H1 (cell line): ENCODE measurements at regions not wholly inside any gene's neighbourhood (a gene's known extent, or its start where the extent isn't known, plus 50 kb on each side); places are given as distances from the start of the nearest gene placed in this dataset.

Source experiments
- CTCF ChIA-PET: fragments of 300-600 bp; sonication (Branson Sonifier 250); formaldehyde crosslinking; loops from one replicate; lab custom pipeline; 2021; ENCODE audit not compliant: partially characterized antibody; lab: Charles Lee
- POLR2A ChIA-PET: fragments of 300-600 bp; sonication (Branson Sonifier 250); formaldehyde crosslinking; loops from one replicate; lab custom pipeline; 2021; ENCODE audit warnings: inconsistent platforms; ENCODE audit not compliant: partially characterized antibody; lab: Charles Lee
- DNase-seq, 2 experiments: peaks; one replicate each; pipeline versions ENCODE4 v3.0.0 to v3.0.0-alpha.2; 2010 to 2022; ENCODE audit warnings: low spot score in 2 of 2, low read depth in 1 of 2, mixed read lengths in 1 of 2
- FAIRE-seq: peaks from 2 replicates; lab custom pipeline; 2011; peaks lifted over from hg19 to GRCh38; lab: Jason Lieb, UNC
- H2AFZ ChIP-seq: 2 replicates; pipeline ENCODE4 v1.8.1; 2012; ENCODE audit warnings: low read length, inconsistent platforms
- H2AK5ac ChIP-seq: 2 replicates; pipeline ENCODE4 v1.6.1; 2013; ENCODE audit warnings: low read depth, low read length
- H2BK120ac ChIP-seq: replicated peaks from 2 replicates; pipeline ENCODE3; 2013; ENCODE audit warnings: low read depth, low read length, inconsistent platforms
- H2BK12ac ChIP-seq: 2 replicates; pipeline ENCODE4 v1.6.1; 2013; ENCODE audit warnings: low read depth, low read length
- H2BK15ac ChIP-seq: 2 replicates; pipeline ENCODE4 v1.6.1; 2013; ENCODE audit warnings: low read length
- H2BK20ac ChIP-seq: 2 replicates; pipeline ENCODE4 v1.6.1; 2013; ENCODE audit warnings: low read length
- H2BK5ac ChIP-seq: 2 replicates; pipeline ENCODE4 v1.6.1; 2013; ENCODE audit warnings: low read depth, low read length
- H3K14ac ChIP-seq: 2 replicates; pipeline ENCODE4 v1.6.1; 2013; ENCODE audit warnings: inconsistent platforms; ENCODE audit not compliant: insufficient read length
- H3K18ac ChIP-seq: 2 replicates; pipeline ENCODE4 v1.6.1; 2013; ENCODE audit warnings: low read length; ENCODE audit errors: extremely low read depth
- H3K23ac ChIP-seq: 2 replicates; pipeline ENCODE4 v1.6.1; 2013; ENCODE audit warnings: inconsistent platforms; ENCODE audit not compliant: insufficient read length
- H3K23me2 ChIP-seq: 2 replicates; pipeline ENCODE4 v1.6.1; 2013; ENCODE audit warnings: low read depth, low read length
- H3K27ac ChIP-seq: 2 replicates; pipeline ENCODE4 v1.6.1; 2011; ENCODE audit warnings: low read depth, low read length, inconsistent platforms
- H3K27me3 ChIP-seq, 4 experiments: replicated peaks in 1 of 4; 1 replicate in 1 of 4; 2 replicates in 3 of 4; pipeline versions ENCODE4 v1.6.1 to v1.8.1; 2011 to 2013; ENCODE audit warnings: low read length in 3 of 4, mild to moderate bottlenecking in 3 of 4, inconsistent platforms in 2 of 4, mixed read lengths in 2 of 4, moderate library complexity in 1 of 4; ENCODE audit not compliant: control insufficient read depth in 3 of 4, insufficient read depth in 3 of 4; ENCODE audit errors: extremely low read depth in 1 of 4
- H3K36me3 ChIP-seq, 4 experiments: 2 replicates each; pipeline versions ENCODE4 v1.6.1 to v1.8.1; 2011 to 2013; ENCODE audit warnings: mild to moderate bottlenecking in 4 of 4, low read length in 3 of 4, moderate library complexity in 2 of 4, control low read depth in 1 of 4, inconsistent platforms in 1 of 4; ENCODE audit not compliant: insufficient read depth in 4 of 4, control insufficient read depth in 2 of 4
- H3K4ac ChIP-seq: replicated peaks from 2 replicates; pipeline ENCODE3; 2013; ENCODE audit warnings: low read length, low read depth, mixed read lengths, inconsistent platforms; ENCODE audit not compliant: insufficient read length
- H3K4me1 ChIP-seq, 4 experiments: replicated peaks in 1 of 4; 1 replicate in 1 of 4; 2 replicates in 3 of 4; pipeline versions ENCODE4 v1.6.1 to v1.8.1; 2011 to 2013; ENCODE audit warnings: low read length in 3 of 4, inconsistent platforms in 2 of 4, mixed read lengths in 1 of 4; ENCODE audit not compliant: insufficient read depth in 4 of 4, control insufficient read depth in 3 of 4
- H3K4me2 ChIP-seq, 2 experiments: 2 replicates each; pipeline versions ENCODE4 v1.6.1 to v1.8.1; 2011 to 2013; ENCODE audit warnings: low read depth in 2 of 2, low read length in 2 of 2, control low read depth in 1 of 2, inconsistent platforms in 1 of 2, mild to moderate bottlenecking in 1 of 2; ENCODE audit not compliant: insufficient read depth in 1 of 2
- H3K4me3 ChIP-seq, 4 experiments: fragments of 200-600, 300-600 bp in 1 of 4; sonication (generic), shearing (Covaris generic), sonication (Bioruptor Twin) in 1 of 4; 2 replicates each; pipeline versions ENCODE4 v1.5.1 to v1.8.1; 2011 to 2016; ENCODE audit warnings: low read length in 4 of 4, low read depth in 3 of 4, control low read depth in 2 of 4, inconsistent platforms in 2 of 4, mild to moderate bottlenecking in 2 of 4, mixed read lengths in 1 of 4, moderate library complexity in 1 of 4; ENCODE audit not compliant: insufficient read depth in 2 of 4; ENCODE audit errors: extremely low read depth in 1 of 4
- H3K56ac ChIP-seq: replicated peaks from 2 replicates; pipeline ENCODE3; 2013; ENCODE audit warnings: low read depth, mild to moderate bottlenecking, mixed read lengths, low read length, inconsistent platforms; ENCODE audit not compliant: insufficient read length
- H3K79me1 ChIP-seq: 2 replicates; pipeline ENCODE4 v1.6.1; 2013; ENCODE audit warnings: low read depth, low read length, control low read depth
- H3K79me2 ChIP-seq, 2 experiments: 2 replicates each; pipeline versions ENCODE4 v1.6.1 to v1.8.1; 2012 to 2013; ENCODE audit warnings: low read length in 2 of 2, mild to moderate bottlenecking in 2 of 2, inconsistent platforms in 1 of 2; ENCODE audit not compliant: insufficient read depth in 2 of 2, control insufficient read depth in 1 of 2
- H3K9ac ChIP-seq, 4 experiments: replicated peaks in 1 of 4; 1 replicate in 1 of 4; 2 replicates in 3 of 4; pipeline versions ENCODE4 v1.6.1 to v1.8.1; 2011 to 2013; ENCODE audit warnings: low read depth in 3 of 4, low read length in 3 of 4, control low read depth in 2 of 4, mild to moderate bottlenecking in 2 of 4, moderate library complexity in 2 of 4, inconsistent platforms in 1 of 4; ENCODE audit errors: extremely low read depth in 1 of 4
- H3K9me3 ChIP-seq, 2 experiments: 2 replicates each; pipeline versions ENCODE4 v1.6.1 to v1.8.1; 2012 to 2013; ENCODE audit warnings: mild to moderate bottlenecking in 2 of 2, moderate library complexity in 2 of 2, control low read depth in 1 of 2, inconsistent platforms in 1 of 2, low read depth in 1 of 2, low read length in 1 of 2, mixed read lengths in 1 of 2; ENCODE audit not compliant: insufficient read depth in 2 of 2
- H4K20me1 ChIP-seq, 2 experiments: replicated peaks in 1 of 2; 2 replicates each; pipeline versions ENCODE3 to v1.8.1; 2011 to 2013; ENCODE audit warnings: inconsistent platforms in 2 of 2, low read length in 2 of 2, mild to moderate bottlenecking in 1 of 2; ENCODE audit not compliant: insufficient read depth in 2 of 2, control insufficient read depth in 1 of 2
- H4K5ac ChIP-seq: 2 replicates; pipeline ENCODE4 v1.6.1; 2013; ENCODE audit warnings: low read length, low read depth, mixed read lengths, inconsistent platforms; ENCODE audit not compliant: insufficient read length
- H4K8ac ChIP-seq: 2 replicates; pipeline ENCODE4 v1.8.0; 2013; ENCODE audit warnings: mild to moderate bottlenecking, moderate library complexity, low read length, inconsistent platforms; ENCODE audit not compliant: insufficient read depth; ENCODE audit errors: extremely low read depth
- H4K91ac ChIP-seq: replicated peaks from 2 replicates; pipeline ENCODE3; 2013; ENCODE audit warnings: low read length, mixed read lengths, inconsistent platforms; ENCODE audit not compliant: insufficient read length
- ATF3 ChIP-seq: IDR thresholded peaks from 2 replicates; pipeline ENCODE4 v1.6.1; 2011; ENCODE audit warnings: low read depth, mild to moderate bottlenecking, low read length; ENCODE audit not compliant: insufficient read depth
- CEBPB ChIP-seq: IDR thresholded peaks from 2 replicates; pipeline ENCODE4 v1.6.1; 2012; ENCODE audit warnings: low read depth, low read length
- CHD1 ChIP-seq: IDR thresholded peaks from 2 replicates; pipeline ENCODE4 v1.6.1; 2012; ENCODE audit warnings: low read depth, low read length, improper control_type of control experiment
- EZH2 ChIP-seq: fragments of 200-600 bp; sonication (generic); IDR thresholded peaks from 2 replicates; pipeline ENCODE4 v1.7.1; 2012; ENCODE audit warnings: low read depth, mild to moderate bottlenecking, moderate library complexity, low read length, inconsistent platforms; ENCODE audit not compliant: severe bottlenecking
- FOSL1 ChIP-seq: IDR thresholded peaks from 2 replicates; pipeline ENCODE4 v1.6.1; 2011; ENCODE audit warnings: mild to moderate bottlenecking, low read depth, low read length, moderate library complexity; ENCODE audit not compliant: insufficient read depth
- GTF2F1 ChIP-seq: IDR thresholded peaks from 2 replicates; pipeline ENCODE4 v1.6.1; 2012; ENCODE audit warnings: low read depth, low read length, improper control_type of control experiment, borderline replicate concordance
- POU5F1 ChIP-seq: IDR thresholded peaks from 2 replicates; pipeline ENCODE4 v1.6.1; 2011; ENCODE audit warnings: low read depth, mild to moderate bottlenecking, low read length, moderate library complexity
- SAP30 ChIP-seq: fragments of 300-600 bp; sonication (generic); IDR thresholded peaks from 2 replicates; pipeline ENCODE4 v1.7.1; 2012; ENCODE audit warnings: low read length, moderate library complexity, mild to moderate bottlenecking, inconsistent platforms; ENCODE audit not compliant: insufficient read depth, insufficient replicate concordance
- SP1 ChIP-seq: IDR thresholded peaks from 2 replicates; pipeline ENCODE4 v1.6.1; 2011; ENCODE audit warnings: low read depth, low read length
- WGBS, 2 experiments: shearing (Covaris generic) in 1 of 2; methylation state at CpG; one replicate each; pipeline versions ENCODE4 v1.1.6 to v1.1.7; 2013 to 2015; ENCODE audit warnings: low lambda C conversion rate in 2 of 2, mixed read lengths in 2 of 2, inconsistent platforms in 1 of 2, low coverage in 1 of 2, missing lambda C conversion rate in 1 of 2; ENCODE audit not compliant: insufficient replicate concordance in 2 of 2, insufficient coverage in 1 of 2, insufficient read length in 1 of 2; ENCODE audit errors: extremely low coverage in 1 of 2, missing lambda C conversion rate in 1 of 2; 5-methylcytosine and 5-hydroxymethylcytosine counted together

- Histone ChIP-seq H3K23ac (no peak overlapping the region), H3K4me2 (no peak overlapping the region), H3K4me3 (no peak overlapping the region), H3K36me3 (peaks cover 0 to 6% (median 0%) of the 10 kb centered on the region in 4 experiments; a peak in 1 of 8 replicates), H4K5ac (no peak overlapping the region), H3K79me1 (no peaks in the 10 kb centered on the region), H3K9ac (no peak overlapping the region), H3K14ac (no peak overlapping the region), H2BK120ac (no peak overlapping the region), H3K23me2 (no peaks in the 10 kb centered on the region), H2BK5ac (no peak overlapping the region), H2AFZ (no peak overlapping the region), H3K4ac (no peak overlapping the region), H3K9me3 (no peaks in the 10 kb centered on the region), H2AK5ac (no peak overlapping the region), H2BK15ac (no peak overlapping the region), H3K4me1 (peaks cover 0 to 4% (median 0%) of the 10 kb centered on the region in 4 experiments; a peak in 3 of 7 replicates), H3K56ac (no peak overlapping the region), H3K18ac (no peak overlapping the region), H2BK12ac (no peak overlapping the region), H4K91ac (no peak overlapping the region), H4K8ac (no peak overlapping the region), H3K79me2 (no peaks in the 10 kb centered on the region), H3K27me3 (no peaks in the 10 kb centered on the region), H3K27ac (no peak overlapping the region), H2BK20ac (no peak overlapping the region), H4K20me1 (no peaks in the 10 kb centered on the region)
- ChIA-PET CTCF (interaction anchor here (0.6 to 1.4 kb wide), 4 partner anchors 10 to 211 kb away, joined by 3 to 5 read pairs (median 3); no protein-coding TSS in a partner anchor), POLR2A (no interaction called here)
- DNase-seq (no peak), FAIRE-seq (no peak)
- TF ChIP-seq ATF3, result no peak
- TF ChIP-seq CHD1, result no peak
- TF ChIP-seq CEBPB, result no peak
- no peak for TF ChIP-seq POU5F1
- no peak for TF ChIP-seq GTF2F1
- no peak for TF ChIP-seq SP1
- TF ChIP-seq SAP30, result no peak
- TF ChIP-seq FOSL1, result no peak
- no peak for TF ChIP-seq EZH2
- 83% methylated on average over 1 of the region's 1 CpG; no CpG with 5 or more reads in 1 of the 2 experiments for WGBS, 2 experiments
Measured at GRCh38 chr1:82788660-82789059, 987.9 kb downstream of the ADGRL2 start.
